ENCODE measurements at regions not wholly inside any gene's neighbourhood (a gene's known extent, or its start where the extent isn't known, plus 50 kb on each side); places are given as distances from the start of the nearest gene placed in this dataset.

DNA sequence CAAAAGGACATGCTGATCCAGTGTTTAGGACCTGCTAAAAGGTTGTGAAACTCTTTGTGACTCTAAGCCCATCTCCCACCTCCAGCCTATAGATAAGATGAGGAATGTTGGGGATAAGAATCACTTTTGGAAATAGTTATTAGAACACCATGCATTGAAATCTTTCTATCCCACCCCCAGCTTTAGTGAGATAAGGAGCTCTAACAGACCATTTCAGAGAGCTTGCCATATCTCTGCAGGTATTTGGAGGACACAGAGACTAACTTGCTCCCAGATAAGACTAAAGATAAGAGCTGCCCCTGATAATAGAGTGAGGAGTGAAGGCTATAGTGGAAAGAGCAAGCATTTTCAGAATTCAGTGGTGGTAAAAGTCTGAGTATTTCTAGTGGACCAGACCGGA is 53.1 kb upstream of the GNB4 start:
- 89% methylated on average over 1 of the region's 1 CpG for WGBS (ENCODE audit: low lambda C conversion rate)
- H3K4me3 ChIP-seq (ENCODE audit: low read depth in 2 of 2, low read length in 1 of 2): no peak overlapping the region

GRCh38 chr3:179505534-179505933 is 54.3 kb upstream of the GNB4 start:
- 52% methylated on average over 4 of the region's 4 CpGs for WGBS (ENCODE audit: low lambda C conversion rate)
- Histone ChIP-seq H3K27ac (ENCODE audit: low read depth in 2 of 2, low read length in 1 of 2) (no peak overlapping the region), H3K4me2 (no peak overlapping the region), H3K4me3 (ENCODE audit: low read depth in 2 of 2, low read length in 1 of 2) (no peak overlapping the region), H4K20me1 (ENCODE audit: insufficient read depth) (no peaks in the 10 kb centered on the region), H3K36me3 (replicated peaks in 1 of 2; ENCODE audit: control insufficient read depth in 1 of 2, insufficient read depth in 2 of 2, low read length in 1 of 2) (no peaks in the 10 kb centered on the region), H3K9me2 (no peaks in the 10 kb centered on the region), H3K4me1 (ENCODE audit: control insufficient read depth in 1 of 2, insufficient read depth in 2 of 2, low read depth in 1 of 2, low read length in 1 of 2) (no peaks in the 10 kb centered on the region), H3K27me3 (ENCODE audit: insufficient read depth) (no peaks in the 10 kb centered on the region), H3F3A (replicated peaks; ENCODE audit: insufficient read depth) (no peaks in the 10 kb centered on the region), H3K9me3 (no peaks in the 10 kb centered on the region), H3K9ac (no peak overlapping the region), H2AFZ (ENCODE audit: low read depth) (no peak overlapping the region), H3K79me2 (ENCODE audit: insufficient read depth) (no peaks in the 10 kb centered on the region)
- DNase-seq: no peak
- TF ChIP-seq ZBTB33 (IDR thresholded peaks at IDR 0.05; ENCODE audit: borderline replicate concordance, low read depth): no peak
- TF ChIP-seq MXI1 (IDR thresholded peaks at IDR 0.05; ENCODE audit: low read depth, low read length): no peak
- TF ChIP-seq FOXJ3 (CRISPR knock-in tag; IDR thresholded peaks at IDR 0.05): no peak
- TF ChIP-seq, protein P1, sequence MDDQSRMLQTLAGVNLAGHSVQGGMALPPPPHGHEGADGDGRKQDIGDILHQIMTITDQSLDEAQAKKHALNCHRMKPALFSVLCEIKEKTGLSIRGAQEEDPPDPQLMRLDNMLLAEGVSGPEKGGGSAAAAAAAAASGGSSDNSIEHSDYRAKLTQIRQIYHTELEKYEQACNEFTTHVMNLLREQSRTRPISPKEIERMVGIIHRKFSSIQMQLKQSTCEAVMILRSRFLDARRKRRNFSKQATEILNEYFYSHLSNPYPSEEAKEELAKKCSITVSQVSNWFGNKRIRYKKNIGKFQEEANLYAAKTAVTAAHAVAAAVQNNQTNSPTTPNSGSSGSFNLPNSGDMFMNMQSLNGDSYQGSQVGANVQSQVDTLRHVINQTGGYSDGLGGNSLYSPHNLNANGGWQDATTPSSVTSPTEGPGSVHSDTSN (IDR thresholded peaks at IDR 0.05): no peak
- TF ChIP-seq GABPA (IDR thresholded peaks at IDR 0.05; ENCODE audit: low read depth): no peak
- no peak for TF ChIP-seq NFIC (IDR thresholded peaks at IDR 0.05; ENCODE audit: borderline replicate concordance)
- TF ChIP-seq TEAD4 (IDR thresholded peaks at IDR 0.05; ENCODE audit: borderline replicate concordance, insufficient read depth): no peak
- no peak for TF ChIP-seq USF1 (IDR thresholded peaks at IDR 0.05; ENCODE audit: borderline replicate concordance, low read depth)
- TF ChIP-seq FOXM1 (IDR thresholded peaks at IDR 0.05; ENCODE audit: low read depth): no peak
- TF ChIP-seq USF2 (IDR thresholded peaks at IDR 0.05; ENCODE audit: borderline replicate concordance, low read depth, low read length): no peak
- TF ChIP-seq TCF12 (IDR thresholded peaks at IDR 0.05): no peak
- TF ChIP-seq ELF1 (IDR thresholded peaks at IDR 0.05): no peak
- TF ChIP-seq RAD21 (IDR thresholded peaks at IDR 0.05; ENCODE audit: low read length): no peak
- POLR2A ChIA-PET: no interaction called here
- CTCF ChIA-PET: interaction anchor here (1.2 kb wide), 1 partner anchor 18 kb away, joined by 3 read pairs; no protein-coding TSS in a partner anchor

More for the DNA sequence above, 53.1 kb upstream of the GNB4 start:
- no peak for TF ChIP-seq MXI1 (IDR thresholded peaks at IDR 0.05; ENCODE audit: low read depth, low read length)
- TF ChIP-seq, protein P2, sequence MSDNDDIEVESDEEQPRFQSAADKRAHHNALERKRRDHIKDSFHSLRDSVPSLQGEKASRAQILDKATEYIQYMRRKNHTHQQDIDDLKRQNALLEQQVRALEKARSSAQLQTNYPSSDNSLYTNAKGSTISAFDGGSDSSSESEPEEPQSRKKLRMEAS (IDR thresholded peaks at IDR 0.05; ENCODE audit: low read depth): no peak
- no peak for TF ChIP-seq RAD21 (IDR thresholded peaks at IDR 0.05; ENCODE audit: low read length)
- no peaks in the 10 kb centered on the region for H3K36me3 ChIP-seq (replicated peaks in 1 of 2; ENCODE audit: control insufficient read depth in 1 of 2, insufficient read depth in 2 of 2, low read length in 1 of 2)
- DNase-seq: no peak
- ChIA-PET POLR2A (no interaction called here), CTCF (no interaction called here)
- no peaks in the 10 kb centered on the region for H3K27me3 ChIP-seq (ENCODE audit: insufficient read depth)
- no peaks in the 10 kb centered on the region for H3K79me2 ChIP-seq (ENCODE audit: insufficient read depth)
- H3K4me1 ChIP-seq (ENCODE audit: control insufficient read depth in 1 of 2, insufficient read depth in 2 of 2, low read depth in 1 of 2, low read length in 1 of 2): no peaks in the 10 kb centered on the region
- no peaks in the 10 kb centered on the region for H4K20me1 ChIP-seq (ENCODE audit: insufficient read depth)
- H3K27ac ChIP-seq (ENCODE audit: low read depth in 2 of 2, low read length in 1 of 2): no peak overlapping the region
- no peaks in the 10 kb centered on the region for H3F3A ChIP-seq (replicated peaks; ENCODE audit: insufficient read depth)
- H3K4me2 ChIP-seq: no peak overlapping the region
- no peaks in the 10 kb centered on the region for H3K9me2 ChIP-seq
- H3K9ac ChIP-seq: no peak overlapping the region
- H3K9me3 ChIP-seq: no peaks in the 10 kb centered on the region
- H2AFZ ChIP-seq (ENCODE audit: low read depth): no peak overlapping the region

All from SK-N-SH (cell line).